SU-DHL-6 (cell line): ENCODE measurements at regions not wholly inside any gene's neighbourhood (a gene's known extent, or its start where the extent isn't known, plus 50 kb on each side); places are given as distances from the start of the nearest gene placed in this dataset.

Experiments used
- CTCF ChIP-seq: fragments of 200-600 bp; sonication (generic); IDR thresholded peaks from one replicate; pipeline ENCODE4 v1.5.1; 2017; ENCODE audit warnings: antibody characterized with exemption, mild to moderate bottlenecking, low read length, moderate library complexity; ENCODE audit not compliant: insufficient read depth, poor library complexity, severe bottlenecking
- EZH2phosphoT487 ChIP-seq: fragments of 200-600 bp; sonication (generic), shearing (Covaris generic); conservative IDR thresholded peaks from 2 replicates; pipeline ENCODE4 v1.6.1; 2018; ENCODE audit warnings: mild to moderate bottlenecking, antibody characterized with exemption, low read length, moderate library complexity, mixed read lengths

- no peak for TF ChIP-seq CTCF
- TF ChIP-seq EZH2phosphoT487 = no peak
Measured at GRCh38 chr9:20291201-20291600, 331.1 kb downstream of the MLLT3 start.
